Stimulated activated naive B cell treated with anti-CD40 and anti-IgM and Interleukin-4, amounts not matched to agents 10 μg/mL and 1 μg/mL and 100 μg/mL, for 72 hours (primary cell): ENCODE measurements at regions not wholly inside any gene's neighbourhood (a gene's known extent, or its start where the extent isn't known, plus 50 kb on each side); places are given as distances from the start of the nearest gene placed in this dataset.
"Not testable (repeated sequence)": the region's sequence is repeated elsewhere in the genome, so short reads cannot be mapped to it uniquely, and the experiment has no call there.

Experiments used
- ATAC-seq, 2 donors: fragments of 150-1000 bp; cut with Tn5 transposase; replicated peaks; 2 replicates each; pipeline ENCODE4 v1.10.0; 2021; ENCODE audit warnings: moderate library complexity in 1 of 2
- DNase-seq: peaks from one replicate; pipeline ENCODE4 v3.0.0; 2021
- H3K27ac Mint-ChIP-seq: one replicate; pipeline ENCODE4 v1.8.0; 2022; ENCODE audit warnings: mild to moderate bottlenecking, mixed read lengths
- H3K27me3 Mint-ChIP-seq, 2 donors: one replicate each; pipeline ENCODE4 v1.8.0; 2022; ENCODE audit warnings: mixed read lengths in 2 of 2
- H3K36me3 Mint-ChIP-seq, 2 donors: one replicate each; pipeline ENCODE4 v1.8.0; 2022; ENCODE audit warnings: mixed read lengths in 2 of 2, mild to moderate bottlenecking in 1 of 2
- H3K4me1 Mint-ChIP-seq, 2 donors: one replicate each; pipeline ENCODE4 v1.8.0; 2022; ENCODE audit warnings: mixed read lengths in 2 of 2, mild to moderate bottlenecking in 1 of 2
- H3K4me3 Mint-ChIP-seq, 2 donors: one replicate each; pipeline ENCODE4 v1.8.0; 2022; ENCODE audit warnings: mild to moderate bottlenecking in 2 of 2, mixed read lengths in 2 of 2, moderate library complexity in 1 of 2
- H3K9me3 Mint-ChIP-seq, 2 donors: one replicate each; pipeline ENCODE4 v1.8.0; 2022; ENCODE audit warnings: mixed read lengths in 2 of 2, mild to moderate bottlenecking in 1 of 2

DNA sequence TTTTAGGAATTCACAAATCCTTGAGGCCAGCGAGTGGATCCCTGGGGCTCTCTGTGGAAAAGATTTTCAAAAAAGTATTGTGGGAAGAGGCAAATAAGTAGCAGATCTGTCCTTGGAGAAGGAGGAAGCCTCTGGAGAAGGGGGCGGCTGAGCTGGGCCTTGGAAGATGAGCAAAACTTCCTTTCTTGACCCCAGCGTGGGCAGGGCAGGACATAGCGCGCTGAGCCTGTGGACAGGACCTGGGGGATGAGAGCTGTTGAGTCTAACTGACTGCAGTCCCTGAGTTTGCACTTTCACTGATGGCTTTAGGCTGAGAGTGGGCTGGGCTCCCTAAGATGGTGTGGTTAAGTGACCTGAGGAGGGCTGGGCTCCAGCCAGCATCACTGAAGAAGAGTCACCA, 170.2 kb upstream of the GALNT2 start:
- Mint-ChIP-seq H3K4me1 (peaks cover 3 to 10% of the 10 kb centered on the region in 2 donors), H3K9me3 (peaks cover 6 to 9% of the 10 kb centered on the region in 2 donors), H3K27ac (no peak overlapping the region), H3K4me3 (no peak overlapping the region), H3K27me3 (peaks cover 15 to 37% of the 10 kb centered on the region in 2 donors), H3K36me3 (peaks cover 0 to 3% of the 10 kb centered on the region in 2 donors)
- DNase-seq (no peak), ATAC-seq (no peak)

GRCh38 chr1:229897501-229897900, 169.5 kb upstream of the GALNT2 start:
- H3K27me3 Mint-ChIP-seq, result peaks cover 21 to 41% of the 10 kb centered on the region in 2 donors

GRCh38 chr1:229900220-229900619, 166.8 kb upstream of the GALNT2 start:
- ATAC-seq (no peak), DNase-seq (no peak)
- Mint-ChIP-seq H3K9me3 (peaks cover 9 to 11% of the 10 kb centered on the region in 2 donors), H3K4me3 (no peak overlapping the region), H3K4me1 (peaks cover 3 to 10% of the 10 kb centered on the region in 2 donors), H3K27me3 (peaks cover 21 to 27% of the 10 kb centered on the region in 2 donors), H3K27ac (no peak overlapping the region), H3K36me3 (peaks cover 0 to 3% of the 10 kb centered on the region in 2 donors)

More at GRCh38 chr1:229897501-229897900, 169.5 kb upstream of the GALNT2 start:
- Mint-ChIP-seq H3K27ac (peak overlapping the region; percentile 37), H3K4me3 (no peak overlapping the region), H3K4me1 (peaks cover 3 to 10% of the 10 kb centered on the region in 2 donors), H3K9me3 (peaks cover 9 to 11% of the 10 kb centered on the region in 2 donors), H3K36me3 (peaks cover 0 to 3% of the 10 kb centered on the region in 2 donors)
- DNase-seq (no peak), ATAC-seq (no peak)

GRCh38 chr1:229905031-229905545, 161.9 kb upstream of the GALNT2 start:
- no peaks in the 10 kb centered on the region for H3K4me1 Mint-ChIP-seq
- H3K9me3 Mint-ChIP-seq, result peaks cover 9 to 11% of the 10 kb centered on the region in 2 donors
- peaks cover 25 to 32% of the 10 kb centered on the region in 2 donors for H3K27me3 Mint-ChIP-seq
- ATAC-seq, result no peak
- H3K4me3 Mint-ChIP-seq, result no peak overlapping the region
- DNase-seq, result no peak
- H3K36me3 Mint-ChIP-seq, result peaks cover 0 to 3% of the 10 kb centered on the region in 2 donors
- H3K27ac Mint-ChIP-seq, result no peak overlapping the region

DNA sequence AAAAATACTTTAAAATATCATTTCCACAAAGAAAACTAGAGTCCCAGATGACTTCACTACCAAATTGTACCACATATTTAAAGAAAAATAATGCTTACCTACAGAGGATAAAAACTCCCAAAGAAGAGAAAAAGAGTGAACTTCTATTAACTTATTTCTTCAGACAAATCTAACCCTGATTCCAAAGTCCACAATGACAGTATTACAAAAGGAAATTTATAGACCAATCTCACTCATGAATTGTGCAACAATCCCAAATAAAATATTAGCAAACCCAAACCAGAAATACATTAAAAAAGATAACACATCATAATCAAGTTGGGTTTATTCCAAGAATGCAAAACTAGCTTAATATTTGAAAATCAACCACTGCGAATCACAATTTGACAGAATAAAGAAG, 161.4 kb upstream of the GALNT2 start:
- Mint-ChIP-seq H3K4me1 (no peaks in the 10 kb centered on the region), H3K9me3 (peaks cover 9 to 11% of the 10 kb centered on the region in 2 donors), H3K4me3 (no peak overlapping the region), H3K36me3 (peaks cover 0 to 3% of the 10 kb centered on the region in 2 donors), H3K27ac (no peak overlapping the region), H3K27me3 (peaks cover 23 to 28% of the 10 kb centered on the region in 2 donors)
- ATAC-seq (no peak), DNase-seq (no peak)

DNA sequence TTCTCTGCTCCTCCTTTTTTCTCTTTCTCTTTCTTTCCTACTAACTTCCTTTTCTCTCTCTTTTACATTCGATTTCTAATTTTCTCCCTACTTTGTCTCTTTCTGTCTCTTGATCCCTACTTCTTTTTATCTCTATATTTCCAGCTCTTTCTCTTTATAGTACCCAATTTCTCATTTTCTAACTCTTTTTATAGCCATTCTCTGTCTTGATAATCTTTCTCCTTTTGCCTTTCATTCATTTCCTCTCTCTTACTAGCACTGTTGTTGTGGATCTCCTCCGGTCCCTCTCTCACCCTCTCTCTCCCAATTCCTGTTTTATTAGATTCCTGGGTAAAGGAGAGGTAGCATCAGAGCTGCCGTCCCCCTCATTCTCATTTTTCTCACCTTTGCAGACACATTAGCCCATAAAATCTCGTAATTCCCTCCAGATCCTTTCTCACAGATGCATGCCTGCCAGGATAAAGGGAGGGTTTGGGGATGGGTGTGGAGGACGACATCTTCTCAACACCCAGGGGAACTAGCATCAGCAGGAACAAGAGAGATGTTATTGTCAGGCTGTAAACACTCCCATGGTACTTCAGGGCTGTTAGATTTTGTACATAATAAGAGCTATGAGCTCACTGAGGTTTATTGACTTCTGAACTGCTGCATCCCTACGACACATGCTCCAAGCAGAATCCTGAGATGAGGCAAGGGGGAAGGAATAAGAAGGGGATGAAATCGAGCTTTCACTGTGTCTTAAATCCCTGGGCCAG, 159.0 kb upstream of the GALNT2 start:
- Mint-ChIP-seq H3K27ac (no peak overlapping the region), H3K9me3 (no peaks in the 10 kb centered on the region), H3K27me3 (peaks cover 13% of the 10 kb centered on the region in 2 donors), H3K36me3 (no peaks in the 10 kb centered on the region), H3K4me1 (no peaks in the 10 kb centered on the region), H3K4me3 (no peak overlapping the region)
- ATAC-seq (no peak), DNase-seq (no peak)

DNA sequence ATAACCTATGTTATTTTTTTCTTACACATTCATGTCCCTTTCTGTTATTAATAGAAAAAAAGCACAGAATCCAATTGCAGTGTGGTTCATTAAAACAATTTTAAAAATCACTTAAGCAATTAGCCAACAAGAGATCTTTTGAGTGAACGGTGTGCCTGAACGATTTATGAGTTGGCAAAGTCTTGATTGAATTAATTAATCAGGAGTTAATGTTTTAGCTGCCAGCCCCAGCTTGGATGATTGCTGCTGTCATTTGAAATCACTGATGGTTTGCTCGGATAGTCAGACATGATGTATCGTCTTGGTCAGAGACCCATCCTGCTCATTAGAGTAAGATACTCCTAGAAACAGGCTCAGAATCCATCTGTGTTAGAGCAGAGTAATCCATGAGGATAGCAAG, 158.3 kb upstream of the GALNT2 start:
- Mint-ChIP-seq H3K27me3 (peaks cover 13% of the 10 kb centered on the region in 2 donors), H3K27ac (no peak overlapping the region), H3K4me1 (no peaks in the 10 kb centered on the region), H3K36me3 (no peaks in the 10 kb centered on the region), H3K4me3 (no peak overlapping the region), H3K9me3 (no peaks in the 10 kb centered on the region)
- ATAC-seq (no peak), DNase-seq (no peak)

DNA sequence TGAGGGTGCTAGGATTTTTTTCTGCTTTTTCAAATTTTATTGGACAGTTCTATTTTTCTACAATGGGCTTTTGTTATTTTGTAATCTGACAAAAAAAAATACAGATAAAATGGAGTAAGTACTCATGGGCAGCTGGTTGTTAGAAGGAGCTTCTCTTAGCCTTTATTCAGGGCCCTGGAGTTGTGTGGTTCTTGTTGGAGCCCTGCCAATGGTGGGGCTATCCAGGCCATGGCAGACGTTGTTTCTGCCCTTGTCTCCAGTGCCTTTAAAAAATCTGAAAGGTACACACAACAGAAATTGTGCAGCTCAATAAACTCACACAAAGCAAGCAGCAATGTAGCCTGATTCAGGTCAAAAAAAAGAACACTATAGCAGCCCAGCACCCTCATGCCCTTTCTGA, 153.5 kb upstream of the GALNT2 start:
- Mint-ChIP-seq H3K9me3 (no peaks in the 10 kb centered on the region), H3K4me1 (no peaks in the 10 kb centered on the region), H3K36me3 (no peaks in the 10 kb centered on the region), H3K27me3 (peaks cover 5 to 7% of the 10 kb centered on the region in 2 donors), H3K4me3 (no peak overlapping the region), H3K27ac (no peak overlapping the region)
- DNase-seq (no peak), ATAC-seq (no peak)

DNA sequence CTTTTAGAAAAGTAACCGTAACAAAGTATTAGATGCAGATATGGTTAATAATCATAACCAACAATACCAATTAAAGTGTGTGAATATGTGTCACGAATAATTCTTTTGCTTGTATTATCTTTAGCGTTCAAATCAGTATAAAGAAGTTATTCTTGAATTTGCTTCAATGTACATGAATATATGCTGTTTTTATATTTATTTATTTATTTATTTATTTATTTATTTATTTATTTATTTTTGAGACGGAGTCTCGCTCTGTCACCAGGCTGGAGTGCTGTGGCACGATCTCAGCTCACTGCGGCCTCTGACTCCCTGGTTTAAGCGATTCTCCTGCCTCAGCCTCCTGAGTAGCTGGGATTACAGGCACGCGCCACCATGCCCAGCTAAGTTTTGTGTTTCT, 147.6 kb upstream of the GALNT2 start:
- H3K9me3 Mint-ChIP-seq, H3K4me1 Mint-ChIP-seq, ATAC-seq, H3K27me3 Mint-ChIP-seq, H3K27ac Mint-ChIP-seq, DNase-seq, H3K36me3 Mint-ChIP-seq, H3K4me3 Mint-ChIP-seq: not testable (repeated sequence)

- Mint-ChIP-seq H3K27me3 (no peaks in the 10 kb centered on the region), H3K9me3 (no peaks in the 10 kb centered on the region), H3K36me3 (no peaks in the 10 kb centered on the region), H3K4me1 (no peaks in the 10 kb centered on the region), H3K4me3 (no peak overlapping the region), H3K27ac (no peak overlapping the region)
- no peak for DNase-seq
- ATAC-seq, result no peak
These were observed 146.4 kb upstream of the GALNT2 start for GRCh38 chr1:229920683-229921082.

DNA sequence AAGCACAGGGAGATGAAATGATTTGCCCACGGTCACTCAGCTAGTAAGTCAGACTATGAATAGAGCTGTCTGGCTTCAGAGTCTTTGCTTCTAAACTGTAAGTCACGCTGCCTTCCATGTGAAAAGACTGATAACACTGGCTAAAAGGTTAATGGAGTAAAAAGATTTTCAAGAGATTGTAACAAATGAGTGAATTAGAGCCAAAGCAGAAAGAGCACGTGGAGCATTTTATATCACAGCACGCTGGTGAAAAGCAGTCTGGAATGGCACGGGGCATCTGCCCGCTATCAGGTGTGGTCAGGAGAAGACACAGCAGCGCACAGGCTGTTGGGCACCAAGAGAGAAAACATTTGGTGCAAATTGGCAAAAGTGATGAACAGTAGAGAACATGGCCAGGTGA, 144.8 kb upstream of the GALNT2 start:
- Mint-ChIP-seq H3K9me3 (no peaks in the 10 kb centered on the region), H3K27ac (no peak overlapping the region), H3K4me1 (no peaks in the 10 kb centered on the region), H3K4me3 (no peak overlapping the region), H3K36me3 (no peaks in the 10 kb centered on the region), H3K27me3 (no peaks in the 10 kb centered on the region)
- no peak for ATAC-seq
- no peak for DNase-seq

DNA sequence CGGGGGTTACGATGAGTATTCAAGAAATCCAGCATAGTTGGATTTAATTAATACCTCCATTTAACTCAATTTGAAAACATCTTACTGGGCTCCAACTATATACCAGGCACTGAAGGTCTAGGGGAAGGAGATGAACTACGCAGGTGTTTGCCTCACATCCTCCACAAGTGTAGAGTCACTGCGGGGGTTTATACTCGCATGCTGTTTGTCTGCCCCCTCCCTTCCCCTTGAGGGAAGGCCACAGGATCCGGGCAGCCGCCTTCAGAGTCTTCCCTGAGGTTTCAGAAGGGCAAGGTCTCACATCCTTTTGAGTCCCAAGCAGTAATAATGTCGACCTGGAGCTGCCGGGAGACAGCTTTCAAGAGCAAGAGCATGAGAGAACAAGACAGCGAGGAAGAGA, 142.4 kb upstream of the GALNT2 start:
- no peak for DNase-seq

GRCh38 chr1:229928767-229929166, 138.3 kb upstream of the GALNT2 start:
- Mint-ChIP-seq H3K4me1 (no peaks in the 10 kb centered on the region), H3K4me3 (no peak overlapping the region), H3K9me3 (no peaks in the 10 kb centered on the region), H3K36me3 (peaks cover 0 to 3% of the 10 kb centered on the region in 2 donors), H3K27ac (no peak overlapping the region), H3K27me3 (peaks cover 6 to 10% of the 10 kb centered on the region in 2 donors)
- DNase-seq (no peak), ATAC-seq (no peak)

More for the DNA sequence above, 142.4 kb upstream of the GALNT2 start:
- no peak for ATAC-seq
- no peak overlapping the region for H3K4me3 Mint-ChIP-seq
- no peak overlapping the region for H3K27ac Mint-ChIP-seq
- no peaks in the 10 kb centered on the region for H3K36me3 Mint-ChIP-seq
- no peaks in the 10 kb centered on the region for H3K9me3 Mint-ChIP-seq
- H3K4me1 Mint-ChIP-seq, result no peaks in the 10 kb centered on the region
- peaks cover 4 to 6% of the 10 kb centered on the region in 2 donors for H3K27me3 Mint-ChIP-seq

DNA sequence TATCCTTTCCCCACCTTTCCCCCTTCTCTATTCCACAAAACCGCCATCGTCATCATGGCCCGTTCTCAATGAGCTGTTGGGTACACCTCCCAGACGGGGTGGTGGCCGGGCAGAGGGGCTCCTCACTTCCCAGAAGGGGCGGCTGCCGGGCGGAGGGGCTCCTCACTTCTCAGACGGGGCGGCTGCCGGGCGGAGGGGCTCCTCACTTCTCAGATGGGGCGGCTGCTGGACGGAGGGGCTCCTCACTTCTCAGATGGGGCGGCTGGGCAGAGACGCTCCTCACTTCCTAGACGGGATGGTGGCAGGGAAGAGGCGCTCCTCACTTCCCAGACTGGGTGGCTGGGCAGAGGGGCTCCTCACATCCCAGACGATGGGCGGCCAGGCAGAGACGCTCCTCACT, 135.3 kb upstream of the GALNT2 start:
- ATAC-seq, DNase-seq, H3K36me3 Mint-ChIP-seq, H3K4me1 Mint-ChIP-seq, H3K4me3 Mint-ChIP-seq, H3K27me3 Mint-ChIP-seq, H3K9me3 Mint-ChIP-seq, H3K27ac Mint-ChIP-seq: not testable (repeated sequence)

DNA sequence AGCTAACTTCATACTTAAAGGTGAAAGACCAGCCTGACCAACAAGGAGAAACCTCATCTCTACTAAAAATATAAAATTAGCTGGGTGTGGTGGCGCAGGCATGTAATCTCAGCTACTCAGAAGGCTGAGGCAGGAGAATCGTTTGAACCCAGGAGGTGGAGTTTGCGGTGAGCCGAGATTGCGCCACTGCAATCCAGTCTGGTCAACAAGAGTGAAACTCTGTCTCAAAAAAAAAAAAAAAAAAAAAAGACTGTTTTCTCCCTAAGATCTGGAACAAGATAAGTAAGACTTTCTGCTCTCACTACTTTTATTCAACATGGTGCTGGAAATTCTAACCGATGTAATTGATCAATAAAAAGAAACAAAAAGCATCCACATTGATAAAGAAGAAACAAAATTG, 131.9 kb upstream of the GALNT2 start:
- not testable (repeated sequence) for H3K36me3 Mint-ChIP-seq, H3K9me3 Mint-ChIP-seq, DNase-seq, H3K4me3 Mint-ChIP-seq, H3K4me1 Mint-ChIP-seq, H3K27me3 Mint-ChIP-seq, H3K27ac Mint-ChIP-seq, ATAC-seq
